ENCODE measurements at regions not wholly inside any gene's neighbourhood (a gene's known extent, or its start where the extent isn't known, plus 50 kb on each side); places are given as distances from the start of the nearest gene placed in this dataset.

DNA sequence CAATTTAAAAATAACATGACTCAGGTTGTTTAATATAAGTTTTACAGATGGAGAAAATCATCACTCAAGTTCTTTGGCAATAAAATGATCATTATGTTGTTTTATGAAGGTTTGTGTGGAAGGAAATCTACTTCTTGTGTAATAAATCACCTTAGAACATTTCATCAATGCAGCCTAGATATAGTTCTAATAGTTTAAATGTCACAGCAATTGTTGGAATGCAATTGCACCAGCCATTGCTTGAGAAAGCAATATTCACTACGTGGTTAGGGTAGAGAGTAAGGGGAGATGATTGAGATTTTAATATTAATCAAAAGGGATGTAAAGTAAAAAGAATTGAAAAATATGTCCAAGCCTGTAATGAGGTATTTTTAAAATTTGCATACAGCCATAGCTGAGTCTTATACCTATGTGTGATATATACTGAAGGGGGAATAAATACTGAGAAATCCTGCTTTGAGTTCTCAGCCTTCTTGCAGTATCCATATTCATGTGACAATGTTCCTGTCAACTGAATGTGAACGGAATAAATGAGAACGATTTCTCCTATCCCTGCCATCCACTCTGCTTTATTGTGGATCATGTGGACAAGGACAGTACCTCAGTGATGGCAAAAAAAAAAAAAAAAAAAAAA lies 257.9 kb downstream of the OTOL1 start:
- TF ChIP-seq POLR2A (IDR thresholded peaks at IDR 0.05) (no peak), CTCF (IDR thresholded peaks at IDR 0.05) (no peak), EP300 (IDR thresholded peaks at IDR 0.05) (no peak)

Data from tibial nerve (tissue), 4 donors.